ENCODE measurements at regions not wholly inside any gene's neighbourhood (a gene's known extent, or its start where the extent isn't known, plus 50 kb on each side); places are given as distances from the start of the nearest gene placed in this dataset.
A peak's percentile ranks its signal among the peaks of the same experiment; 100 is the strongest.

DNA sequence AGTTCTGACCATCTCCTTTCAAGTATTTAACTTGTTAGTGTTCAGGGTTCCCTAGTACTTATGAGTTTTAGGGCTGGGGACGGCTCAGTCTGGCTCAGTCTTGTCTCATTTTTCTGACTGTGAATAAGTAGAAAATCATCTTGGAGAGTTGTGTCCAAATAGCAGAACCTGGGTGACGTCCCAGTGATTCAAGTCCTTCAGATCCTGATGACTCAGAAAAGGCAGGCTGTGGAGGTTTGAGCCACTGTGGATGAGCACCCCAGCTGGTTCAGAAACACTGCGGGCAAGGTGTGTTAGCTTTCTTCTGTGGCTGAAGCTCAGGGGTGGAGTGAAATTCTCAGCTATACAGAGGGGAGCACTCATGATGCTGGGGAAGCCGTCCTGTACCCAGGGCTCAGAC is 154.4 kb upstream of the NPY start:
- no peaks in the 10 kb centered on the region for H3K9me3 ChIP-seq
- H3K27ac ChIP-seq: no peak overlapping the region
- no peak overlapping the region for H3K4me3 ChIP-seq
- no peak for DNase-seq
- WGBS, 5 donors: 71 to 85% (median 79%) methylated on average over 3 to 4 of the region's 4 CpGs
- intact Hi-C loops (cut with DNase I; ENCODE audit: low total_unique reads): no loop called here
- no peaks in the 10 kb centered on the region for H3K36me3 ChIP-seq
- peaks cover 0 to 6% (median 0%) of the 10 kb centered on the region in 4 donors for H3K4me1 ChIP-seq
- no peaks in the 10 kb centered on the region for H3K27me3 ChIP-seq
- TF ChIP-seq, protein P1, sequence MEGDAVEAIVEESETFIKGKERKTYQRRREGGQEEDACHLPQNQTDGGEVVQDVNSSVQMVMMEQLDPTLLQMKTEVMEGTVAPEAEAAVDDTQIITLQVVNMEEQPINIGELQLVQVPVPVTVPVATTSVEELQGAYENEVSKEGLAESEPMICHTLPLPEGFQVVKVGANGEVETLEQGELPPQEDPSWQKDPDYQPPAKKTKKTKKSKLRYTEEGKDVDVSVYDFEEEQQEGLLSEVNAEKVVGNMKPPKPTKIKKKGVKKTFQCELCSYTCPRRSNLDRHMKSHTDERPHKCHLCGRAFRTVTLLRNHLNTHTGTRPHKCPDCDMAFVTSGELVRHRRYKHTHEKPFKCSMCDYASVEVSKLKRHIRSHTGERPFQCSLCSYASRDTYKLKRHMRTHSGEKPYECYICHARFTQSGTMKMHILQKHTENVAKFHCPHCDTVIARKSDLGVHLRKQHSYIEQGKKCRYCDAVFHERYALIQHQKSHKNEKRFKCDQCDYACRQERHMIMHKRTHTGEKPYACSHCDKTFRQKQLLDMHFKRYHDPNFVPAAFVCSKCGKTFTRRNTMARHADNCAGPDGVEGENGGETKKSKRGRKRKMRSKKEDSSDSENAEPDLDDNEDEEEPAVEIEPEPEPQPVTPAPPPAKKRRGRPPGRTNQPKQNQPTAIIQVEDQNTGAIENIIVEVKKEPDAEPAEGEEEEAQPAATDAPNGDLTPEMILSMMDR (IDR thresholded peaks at IDR 0.05): no peak
- TF ChIP-seq EP300 (IDR thresholded peaks at IDR 0.05) (no peak), POLR2A (IDR thresholded peaks at IDR 0.05) (no peak), POLR2AphosphoS5 (IDR thresholded peaks at IDR 0.05) (no peak)

DNA sequence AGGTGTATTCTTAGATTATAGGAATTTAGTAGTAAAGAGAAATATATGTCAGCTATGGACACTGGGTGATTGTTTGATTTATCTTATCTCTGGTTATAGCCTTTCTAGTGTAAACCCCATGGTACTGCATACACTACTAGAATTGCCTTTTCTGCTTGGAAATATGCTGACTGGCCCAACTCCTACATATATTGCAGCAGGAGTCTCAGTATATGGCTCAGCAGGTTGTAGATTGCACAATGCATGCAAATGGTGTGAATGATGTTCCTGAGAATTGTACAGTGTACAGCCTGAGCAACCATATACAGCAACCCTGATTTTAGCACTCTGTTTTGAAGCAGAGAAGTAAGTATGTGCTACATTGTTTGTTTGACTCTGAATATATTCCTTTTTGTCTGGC is 153.4 kb upstream of the NPY start:
- intact Hi-C loops (cut with DNase I; ENCODE audit: low total_unique reads): no loop called here
- TF ChIP-seq EP300 (IDR thresholded peaks at IDR 0.05) (no peak), POLR2A (IDR thresholded peaks at IDR 0.05) (no peak), POLR2AphosphoS5 (IDR thresholded peaks at IDR 0.05) (no peak)
- TF ChIP-seq, protein P1 (IDR thresholded peaks at IDR 0.05): no peak

DNA sequence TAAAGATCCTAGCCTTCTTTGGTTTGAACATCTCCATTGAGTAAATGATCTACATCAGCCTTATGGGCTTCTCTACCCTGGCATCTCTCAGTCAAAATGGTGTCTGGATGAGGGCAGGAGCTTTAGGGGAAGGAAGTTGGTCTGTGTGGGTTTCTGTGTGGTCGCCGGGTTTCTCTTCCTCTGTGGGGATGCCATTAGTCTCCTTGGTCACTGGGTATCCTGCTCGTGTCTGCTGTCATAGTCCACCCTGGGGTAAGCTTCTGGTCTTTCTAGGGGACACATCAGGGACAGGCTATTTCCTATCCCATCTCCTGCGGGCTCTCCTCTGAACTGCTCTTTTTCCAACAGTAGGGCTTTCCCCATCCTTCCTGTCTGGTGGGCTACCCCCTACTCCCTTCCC is 150.3 kb upstream of the NPY start:
- Histone ChIP-seq H3K9me3 (no peaks in the 10 kb centered on the region), H3K36me3 (no peaks in the 10 kb centered on the region), H3K4me1 (no peaks in the 10 kb centered on the region), H3K27me3 (no peaks in the 10 kb centered on the region), H3K27ac (no peak overlapping the region), H3K4me3 (no peak overlapping the region)
- DNase-seq: no peak
- TF ChIP-seq POLR2A (IDR thresholded peaks at IDR 0.05): no peak
- TF ChIP-seq, protein P1 (IDR thresholded peaks at IDR 0.05): no peak
- TF ChIP-seq POLR2AphosphoS5 (IDR thresholded peaks at IDR 0.05): no peak
- no peak for TF ChIP-seq EP300 (IDR thresholded peaks at IDR 0.05)
- WGBS, 5 donors: 67 to 91% (median 73%) methylated on average over 4 of the region's 4 CpGs
- intact Hi-C loops (cut with DNase I; ENCODE audit: low total_unique reads): no loop called here

More for the DNA sequence above, 153.4 kb upstream of the NPY start:
- no peaks in the 10 kb centered on the region for H3K36me3 ChIP-seq
- no peak for DNase-seq
- no peak overlapping the region for H3K4me3 ChIP-seq
- H3K27me3 ChIP-seq: no peaks in the 10 kb centered on the region
- no peaks in the 10 kb centered on the region for H3K4me1 ChIP-seq
- H3K27ac ChIP-seq: no peak overlapping the region
- H3K9me3 ChIP-seq: no peaks in the 10 kb centered on the region

DNA sequence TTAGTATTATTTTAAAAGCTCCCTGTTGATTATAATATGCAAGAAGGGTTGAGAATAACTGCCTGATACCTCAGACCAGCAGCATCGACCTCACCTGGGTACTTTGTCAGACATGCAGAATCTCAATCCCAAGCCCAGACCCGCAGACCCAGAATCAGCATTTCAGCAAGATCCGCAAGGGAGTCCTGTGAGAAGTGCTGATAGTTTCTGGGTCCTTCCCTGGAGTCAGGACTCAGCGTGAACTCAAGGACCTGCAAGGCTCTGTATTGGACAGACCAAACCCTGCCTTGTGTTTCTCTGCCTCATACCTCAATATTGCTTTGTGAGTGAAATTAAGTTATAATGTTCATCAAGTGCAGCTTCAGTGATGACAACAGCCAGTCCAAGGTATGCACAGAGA is 149.5 kb upstream of the NPY start:
- H3K27me3 ChIP-seq: no peaks in the 10 kb centered on the region
- 85 to 98% (median 93%) methylated on average over 4 of the region's 4 CpGs for WGBS, 5 donors
- TF ChIP-seq EP300 (IDR thresholded peaks at IDR 0.05) (no peak), POLR2A (IDR thresholded peaks at IDR 0.05) (no peak), POLR2AphosphoS5 (IDR thresholded peaks at IDR 0.05) (no peak)

DNA sequence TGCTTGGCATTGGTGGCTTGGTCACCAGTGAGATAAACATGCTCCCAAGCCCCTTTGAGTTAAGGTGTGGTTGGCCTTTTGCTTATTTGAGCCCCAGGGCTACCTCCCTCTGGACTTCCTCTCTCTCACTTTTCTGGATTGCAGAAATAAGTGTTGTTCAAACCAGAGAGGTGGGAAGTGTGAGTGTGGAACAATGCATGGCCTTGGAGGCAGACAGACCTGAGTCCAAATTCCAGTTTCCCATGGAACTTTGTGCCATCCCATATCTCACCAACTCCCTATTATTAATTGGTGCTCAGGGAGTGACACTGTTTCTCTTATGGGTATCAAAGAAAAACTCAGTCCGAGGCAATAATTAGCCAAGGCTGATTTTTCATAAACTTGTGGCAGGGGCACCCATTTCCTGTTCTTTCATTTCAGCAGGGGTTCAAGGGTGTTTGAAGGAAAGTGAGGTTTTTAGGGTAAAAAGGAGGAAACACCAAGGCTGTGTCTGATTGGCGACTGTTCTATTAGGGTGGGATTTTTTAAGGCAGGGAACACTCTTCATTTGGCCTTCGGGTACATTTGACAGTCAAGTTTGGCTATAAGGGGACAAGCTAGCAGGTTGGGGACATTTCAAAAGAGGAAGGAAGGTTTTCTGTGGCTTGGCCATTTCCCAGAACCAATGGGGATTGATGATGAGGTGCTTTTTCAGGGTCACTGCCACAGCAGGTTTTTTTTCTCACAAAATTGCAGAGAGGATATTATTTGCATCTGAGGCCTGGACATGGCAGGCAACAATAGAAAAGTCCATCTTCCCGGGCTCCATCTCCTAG is 148.8 kb upstream of the NPY start:
- TF ChIP-seq EP300 (IDR thresholded peaks at IDR 0.05) (no peak), POLR2AphosphoS5 (IDR thresholded peaks at IDR 0.05) (no peak), POLR2A (IDR thresholded peaks at IDR 0.05) (no peak)
- TF ChIP-seq, protein P1 (IDR thresholded peaks at IDR 0.05): no peak
- Histone ChIP-seq H3K36me3 (no peaks in the 10 kb centered on the region), H3K4me1 (peaks cover 0 to 5% (median 0%) of the 10 kb centered on the region in 4 donors), H3K9me3 (no peaks in the 10 kb centered on the region), H3K27ac (no peak overlapping the region), H3K27me3 (no peaks in the 10 kb centered on the region), H3K4me3 (no peak overlapping the region)
- intact Hi-C loops (cut with DNase I; ENCODE audit: low total_unique reads): no loop called here
- DNase-seq: peak in 1 of 2 donors; percentile 32
- 66 to 75% (median 71%) methylated on average over 4 of the region's 4 CpGs for WGBS, 5 donors

More for the DNA sequence above, 149.5 kb upstream of the NPY start:
- H3K27ac ChIP-seq: no peak overlapping the region
- no peak overlapping the region for H3K4me3 ChIP-seq
- no peaks in the 10 kb centered on the region for H3K36me3 ChIP-seq
- H3K4me1 ChIP-seq: no peaks in the 10 kb centered on the region
- intact Hi-C loops (cut with DNase I; ENCODE audit: low total_unique reads): no loop called here
- H3K9me3 ChIP-seq: no peaks in the 10 kb centered on the region
- no peak for DNase-seq
